Thoracic aorta (tissue), 2 donors: ENCODE measurements at regions not wholly inside any gene's neighbourhood (a gene's known extent, or its start where the extent isn't known, plus 50 kb on each side); places are given as distances from the start of the nearest gene placed in this dataset.

Experiments
- ATAC-seq: fragments of 150-250 bp; one replicate; pipeline ENCODE4 v1.8.0; 2017; ENCODE audit warnings: low read depth; ENCODE audit not compliant: insufficient number of reproducible peaks, low FRiP score
- DNase-seq: peaks from one replicate; pipeline ENCODE4 v3.0.0-alpha.2; 2020; ENCODE audit warnings: low spot score
- H3K27ac ChIP-seq, 2 donors: fragments of 200-600 bp; sonication (generic); 1 replicate in 1 of 2; 2 replicates in 1 of 2; pipeline ENCODE4 v1.5.1; 2016; ENCODE audit warnings: mild to moderate bottlenecking in 2 of 2, moderate library complexity in 2 of 2
- H3K27me3 ChIP-seq: fragments of 200-600 bp; sonication (generic); replicated peaks from 2 replicates; pipeline ENCODE4 v1.6.0; 2016; ENCODE audit warnings: mild to moderate bottlenecking; ENCODE audit not compliant: insufficient read depth
- H3K36me3 ChIP-seq: fragments of 200-600 bp; sonication (generic); one replicate; pipeline ENCODE4 v1.5.1; 2016
- H3K4me1 ChIP-seq, 2 donors: fragments of 200-600 bp; sonication (generic); 1 replicate in 1 of 2; 2 replicates in 1 of 2; pipeline versions ENCODE4 v1.5.1 to v1.6.0; 2016; ENCODE audit warnings: low read depth in 2 of 2, mild to moderate bottlenecking in 1 of 2; ENCODE audit not compliant: control insufficient read depth in 1 of 2
- H3K4me3 ChIP-seq: fragments of 200-600 bp; sonication (generic); 2 replicates; pipeline ENCODE4 v1.5.1; 2016; ENCODE audit warnings: mild to moderate bottlenecking
- H3K9me3 ChIP-seq: fragments of 200-600 bp; sonication (generic); 2 replicates; pipeline ENCODE4 v1.5.1; 2016
- TF ChIP-seq, protein P1 (sequence below): fragments of 200-600 bp; sonication (generic); IDR thresholded peaks from one replicate; pipeline ENCODE4 v1.5.1; 2019; ENCODE audit warnings: antibody characterized with exemption

- TF ChIP-seq, protein P1, sequence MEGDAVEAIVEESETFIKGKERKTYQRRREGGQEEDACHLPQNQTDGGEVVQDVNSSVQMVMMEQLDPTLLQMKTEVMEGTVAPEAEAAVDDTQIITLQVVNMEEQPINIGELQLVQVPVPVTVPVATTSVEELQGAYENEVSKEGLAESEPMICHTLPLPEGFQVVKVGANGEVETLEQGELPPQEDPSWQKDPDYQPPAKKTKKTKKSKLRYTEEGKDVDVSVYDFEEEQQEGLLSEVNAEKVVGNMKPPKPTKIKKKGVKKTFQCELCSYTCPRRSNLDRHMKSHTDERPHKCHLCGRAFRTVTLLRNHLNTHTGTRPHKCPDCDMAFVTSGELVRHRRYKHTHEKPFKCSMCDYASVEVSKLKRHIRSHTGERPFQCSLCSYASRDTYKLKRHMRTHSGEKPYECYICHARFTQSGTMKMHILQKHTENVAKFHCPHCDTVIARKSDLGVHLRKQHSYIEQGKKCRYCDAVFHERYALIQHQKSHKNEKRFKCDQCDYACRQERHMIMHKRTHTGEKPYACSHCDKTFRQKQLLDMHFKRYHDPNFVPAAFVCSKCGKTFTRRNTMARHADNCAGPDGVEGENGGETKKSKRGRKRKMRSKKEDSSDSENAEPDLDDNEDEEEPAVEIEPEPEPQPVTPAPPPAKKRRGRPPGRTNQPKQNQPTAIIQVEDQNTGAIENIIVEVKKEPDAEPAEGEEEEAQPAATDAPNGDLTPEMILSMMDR, result no peak
- ATAC-seq (no peak), DNase-seq (no peak)
- Histone ChIP-seq H3K36me3 (no peaks in the 10 kb centered on the region), H3K27ac (no peak overlapping the region), H3K9me3 (no peaks in the 10 kb centered on the region), H3K4me3 (no peak overlapping the region), H3K4me1 (peaks cover 0 to 7% of the 10 kb centered on the region in 2 donors), H3K27me3 (no peaks in the 10 kb centered on the region)
These were observed 327.8 kb downstream of the GBE1 start for GRCh38 chr3:81433675-81434074.

DNA sequence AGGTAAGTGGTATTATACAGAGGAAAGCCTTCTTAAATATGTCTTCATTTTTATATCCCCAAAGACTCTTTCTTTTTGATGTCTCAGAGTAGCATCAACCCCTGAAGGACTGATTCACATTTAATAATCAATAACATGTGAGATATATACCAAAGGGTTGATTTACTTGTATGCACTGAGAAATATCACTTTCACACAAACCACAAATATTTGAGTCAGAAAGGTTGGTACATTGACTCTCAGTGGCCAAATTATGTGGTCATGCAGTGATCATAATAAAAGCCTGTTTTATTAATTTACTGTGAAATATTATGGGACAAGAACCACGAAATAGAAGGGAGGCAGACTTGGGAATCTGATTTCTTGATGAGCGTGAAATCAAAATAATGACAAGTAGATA, 329.0 kb downstream of the GBE1 start:
- DNase-seq, result no peak
- Histone ChIP-seq H3K27ac (no peak overlapping the region), H3K9me3 (no peaks in the 10 kb centered on the region), H3K4me3 (no peak overlapping the region), H3K4me1 (peaks cover 0 to 13% of the 10 kb centered on the region in 2 donors), H3K36me3 (no peaks in the 10 kb centered on the region), H3K27me3 (no peaks in the 10 kb centered on the region)
- TF ChIP-seq, protein P1, result no peak
- no peak for ATAC-seq

DNA sequence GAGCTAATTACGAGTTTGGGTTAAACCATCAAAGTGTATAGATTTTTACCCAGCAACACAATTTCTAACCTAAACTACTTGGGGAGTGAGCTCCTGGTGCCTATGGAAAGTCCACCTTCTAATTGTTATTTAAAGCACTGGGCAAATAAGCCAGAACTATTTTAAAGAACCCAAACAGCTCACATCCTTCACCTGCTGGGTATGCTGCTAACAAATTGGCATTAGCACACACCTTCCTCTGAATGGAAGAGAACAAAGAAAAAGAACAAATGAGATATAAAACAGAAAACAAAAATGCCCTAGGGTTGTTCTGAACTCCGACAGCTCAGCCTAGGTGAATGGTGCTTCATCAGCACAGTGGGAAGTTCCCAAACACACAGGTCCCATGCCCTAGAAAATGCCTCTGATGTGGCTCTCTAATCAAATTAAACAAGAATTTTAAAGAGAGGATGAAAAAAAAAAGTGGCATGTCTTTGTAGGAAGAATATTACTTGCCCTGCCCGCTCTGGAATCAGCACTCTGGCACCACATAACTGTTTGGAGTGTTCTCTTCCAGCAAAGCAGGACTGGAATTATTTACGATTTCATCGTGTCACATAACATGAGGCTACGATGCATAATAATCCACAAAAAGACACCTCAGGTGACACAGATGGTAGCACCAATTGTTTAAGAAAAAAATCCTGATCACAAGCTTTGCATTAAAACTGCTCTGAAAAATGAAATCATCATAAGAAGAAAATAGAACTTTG, 334.4 kb downstream of the GBE1 start:
- no peak for DNase-seq
- no peak overlapping the region for H3K4me3 ChIP-seq
- no peaks in the 10 kb centered on the region for H3K36me3 ChIP-seq
- no peaks in the 10 kb centered on the region for H3K27me3 ChIP-seq
- peaks cover 0 to 21% of the 10 kb centered on the region in 2 donors for H3K4me1 ChIP-seq
- H3K27ac ChIP-seq, result no peak overlapping the region
- H3K9me3 ChIP-seq, result no peaks in the 10 kb centered on the region
- TF ChIP-seq, protein P1, result no peak
- ATAC-seq, result no peak

- no peak for ATAC-seq
- Histone ChIP-seq H3K4me1 (peaks cover 0 to 21% of the 10 kb centered on the region in 2 donors), H3K36me3 (no peaks in the 10 kb centered on the region)
These were observed 336.1 kb downstream of the GBE1 start for GRCh38 chr3:81425198-81425868.

GRCh38 chr3:81419228-81419627, 342.2 kb downstream of the GBE1 start:
- H3K4me1 ChIP-seq, result no peaks in the 10 kb centered on the region
- H3K36me3 ChIP-seq, result no peaks in the 10 kb centered on the region
- no peaks in the 10 kb centered on the region for H3K27me3 ChIP-seq
- no peak overlapping the region for H3K4me3 ChIP-seq
- TF ChIP-seq, protein P1, result peak; percentile 52
- H3K27ac ChIP-seq, result no peak overlapping the region
- ATAC-seq (no peak), DNase-seq (no peak)
- H3K9me3 ChIP-seq, result no peaks in the 10 kb centered on the region

More at GRCh38 chr3:81425198-81425868, 336.1 kb downstream of the GBE1 start:
- Histone ChIP-seq H3K4me3 (no peak overlapping the region), H3K27ac (no peak overlapping the region), H3K27me3 (no peaks in the 10 kb centered on the region), H3K9me3 (no peaks in the 10 kb centered on the region)
- no peak for DNase-seq
- TF ChIP-seq, protein P1, result no peak
